OCI-LY1 (cell line): ENCODE measurements at regions not wholly inside any gene's neighbourhood (a gene's known extent, or its start where the extent isn't known, plus 50 kb on each side); places are given as distances from the start of the nearest gene placed in this dataset.

Source experiments
- H2AFZ ChIP-seq: fragments of 200-600 bp; sonication (generic), shearing (Covaris generic); 2 replicates; pipeline ENCODE4 v1.6.0; 2014; ENCODE audit warnings: antibody characterized with exemption, mild to moderate bottlenecking, low read length
- H3F3A ChIP-seq: fragments of 200-600 bp; sonication (generic), shearing (Covaris generic); 2 replicates; pipeline ENCODE4 v1.6.0; 2014; ENCODE audit warnings: mild to moderate bottlenecking, antibody characterized with exemption, low read length, moderate library complexity; ENCODE audit not compliant: insufficient read depth
- H3K27ac ChIP-seq: fragments of 200-600 bp; sonication (generic); 2 replicates; pipeline ENCODE4 v1.5.1; 2014; ENCODE audit warnings: low read length, mixed run types, mild to moderate bottlenecking, low read depth; ENCODE audit not compliant: poor library complexity, severe bottlenecking
- H3K27me3 ChIP-seq: fragments of 200-600 bp; sonication (generic); 2 replicates; pipeline ENCODE4 v1.6.0; 2014; ENCODE audit warnings: antibody characterized with exemption, mild to moderate bottlenecking, low read length, moderate library complexity; ENCODE audit not compliant: insufficient read depth
- H3K36me3 ChIP-seq: fragments of 200-600 bp; sonication (generic); 2 replicates; pipeline ENCODE4 v1.6.1; 2014; ENCODE audit warnings: mild to moderate bottlenecking, antibody characterized with exemption, low read length, moderate library complexity, mixed read lengths; ENCODE audit not compliant: insufficient read depth
- H3K4me1 ChIP-seq: fragments of 200-600 bp; sonication (generic); 2 replicates; pipeline ENCODE4 v1.5.1; 2014; ENCODE audit warnings: mild to moderate bottlenecking, low read length, moderate library complexity; ENCODE audit not compliant: insufficient read depth, severe bottlenecking
- H3K4me2 ChIP-seq: fragments of 200-600 bp; sonication (generic), shearing (Covaris generic); 2 replicates; pipeline ENCODE4 v1.6.1; 2014; ENCODE audit warnings: low read length
- H3K4me3 ChIP-seq: fragments of 200-600 bp; sonication (generic); 2 replicates; pipeline ENCODE4 v1.5.1; 2014; ENCODE audit warnings: low read length, low read depth, mild to moderate bottlenecking, mixed read lengths; ENCODE audit not compliant: poor library complexity, severe bottlenecking
- H3K79me2 ChIP-seq: fragments of 200-600 bp; shearing (Covaris generic); 2 replicates; pipeline ENCODE4 v1.6.1; 2016; ENCODE audit warnings: mixed run types, low read length, mixed read lengths; ENCODE audit not compliant: insufficient read depth
- H3K9ac ChIP-seq: fragments of 200-600 bp; sonication (generic), shearing (Covaris generic); 2 replicates; pipeline ENCODE4 v1.6.1; 2014; ENCODE audit warnings: mild to moderate bottlenecking, low read length, mixed read lengths
- H3K9me2 ChIP-seq: fragments of 200-600 bp; sonication (generic), shearing (Covaris generic); 2 replicates; pipeline ENCODE4 v1.6.1; 2014; ENCODE audit warnings: low read depth, mild to moderate bottlenecking, low read length, mixed read lengths
- H3K9me3 ChIP-seq: fragments of 200-600 bp; shearing (Covaris generic); 2 replicates; pipeline ENCODE4 v1.6.1; 2014; ENCODE audit warnings: low read length, mixed read lengths
- H4K20me1 ChIP-seq: fragments of 200-600 bp; sonication (generic), shearing (Covaris generic); 2 replicates; pipeline ENCODE4 v1.6.0; 2016; ENCODE audit warnings: mild to moderate bottlenecking, low read length; ENCODE audit not compliant: insufficient read depth
- CTCF ChIP-seq: fragments of 200-600 bp; sonication (generic), shearing (Covaris generic); IDR thresholded peaks from 2 replicates; pipeline ENCODE4 v1.5.1; 2017; ENCODE audit warnings: mild to moderate bottlenecking, antibody characterized with exemption, low read length, moderate library complexity, mixed read lengths
- EZH2 ChIP-seq: fragments of 200-600 bp; sonication (generic), shearing (Covaris generic); IDR thresholded peaks from 2 replicates; pipeline ENCODE4 v1.8.0; 2017; ENCODE audit warnings: borderline replicate concordance, mixed run types, mild to moderate bottlenecking, antibody characterized with exemption, low read length, moderate library complexity, mixed read lengths

DNA sequence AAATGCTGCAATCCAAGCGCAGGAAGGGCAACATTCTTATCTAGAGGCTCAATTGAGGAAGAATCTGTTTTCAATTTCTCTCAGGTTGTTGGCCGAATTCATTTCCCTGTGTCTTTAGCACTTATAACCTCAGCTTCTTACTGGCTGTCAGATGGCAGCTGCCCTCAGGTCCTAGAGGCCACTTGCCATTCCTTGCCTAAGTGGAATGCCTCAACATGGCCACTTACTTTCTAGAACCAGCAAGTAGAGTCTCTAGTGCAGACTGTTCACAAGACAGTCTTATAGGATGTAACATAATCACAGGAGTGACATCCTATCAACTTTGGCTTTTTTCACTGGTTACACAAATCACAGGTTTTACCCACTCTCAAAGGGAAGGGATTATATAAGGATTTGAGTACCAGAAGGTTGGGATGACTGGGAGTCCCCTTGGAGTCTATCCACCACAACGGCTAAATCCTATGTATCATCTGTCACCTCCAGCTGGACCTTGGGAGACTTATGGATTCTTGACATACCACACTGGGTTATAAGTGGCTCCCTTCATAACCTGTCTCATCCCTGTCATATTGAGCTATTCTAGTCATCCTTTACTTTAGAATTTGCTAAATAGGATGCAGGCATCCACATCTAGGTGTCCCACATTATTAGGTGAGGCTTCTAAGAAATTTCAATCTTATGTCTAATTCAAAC lies 297.9 kb upstream of the CTSO start:
- no peak for TF ChIP-seq CTCF
- no peak for TF ChIP-seq EZH2

GRCh38 chr4:156248917-156249316 lies 295.3 kb upstream of the CTSO start:
- H3F3A ChIP-seq, result no peaks in the 10 kb centered on the region
- no peak overlapping the region for H3K4me2 ChIP-seq
- no peak overlapping the region for H2AFZ ChIP-seq
- H3K27me3 ChIP-seq, result no peaks in the 10 kb centered on the region
- no peaks in the 10 kb centered on the region for H3K9me2 ChIP-seq
- H4K20me1 ChIP-seq, result no peaks in the 10 kb centered on the region
- no peak overlapping the region for H3K27ac ChIP-seq
- H3K36me3 ChIP-seq, result no peaks in the 10 kb centered on the region
- no peak overlapping the region for H3K4me3 ChIP-seq
- H3K79me2 ChIP-seq, result no peaks in the 10 kb centered on the region
- no peaks in the 10 kb centered on the region for H3K4me1 ChIP-seq
- no peak overlapping the region for H3K9ac ChIP-seq
- TF ChIP-seq CTCF (no peak), EZH2 (no peak)
- H3K9me3 ChIP-seq, result no peaks in the 10 kb centered on the region

More for the DNA sequence above, 297.9 kb upstream of the CTSO start:
- Histone ChIP-seq H3K79me2 (no peaks in the 10 kb centered on the region), H3K36me3 (no peaks in the 10 kb centered on the region), H3K9me3 (no peaks in the 10 kb centered on the region), H3K27me3 (no peaks in the 10 kb centered on the region), H3F3A (no peaks in the 10 kb centered on the region), H3K4me1 (no peaks in the 10 kb centered on the region), H3K4me3 (no peak overlapping the region), H2AFZ (no peak overlapping the region), H3K9me2 (no peaks in the 10 kb centered on the region), H3K9ac (no peak overlapping the region), H3K4me2 (no peak overlapping the region), H4K20me1 (no peaks in the 10 kb centered on the region), H3K27ac (no peak overlapping the region)

DNA sequence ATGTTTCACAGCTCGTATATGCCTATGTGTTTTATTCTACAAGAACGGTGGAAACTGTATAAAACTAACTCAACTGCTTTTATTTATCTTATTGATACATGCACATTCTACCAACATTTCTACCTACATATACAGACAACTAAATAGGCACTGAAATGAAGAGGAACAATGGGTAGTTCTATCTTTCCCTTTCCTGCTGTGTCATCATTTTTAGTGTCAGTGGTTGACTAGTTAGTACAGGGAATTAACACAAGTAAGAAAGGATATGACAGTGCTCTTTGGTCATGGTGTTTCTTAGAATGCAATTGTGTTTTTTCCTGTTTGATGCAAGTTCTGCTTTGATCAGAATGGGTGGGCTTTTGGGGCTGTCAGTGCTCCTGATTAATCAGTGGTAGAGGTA lies 293.8 kb upstream of the CTSO start:
- Histone ChIP-seq H3K36me3 (no peaks in the 10 kb centered on the region), H3K4me2 (no peak overlapping the region), H3K27ac (no peak overlapping the region), H2AFZ (no peak overlapping the region), H3K4me3 (no peak overlapping the region), H3K79me2 (no peaks in the 10 kb centered on the region), H4K20me1 (no peaks in the 10 kb centered on the region), H3K9me3 (no peaks in the 10 kb centered on the region), H3K9me2 (no peaks in the 10 kb centered on the region), H3F3A (no peaks in the 10 kb centered on the region), H3K27me3 (no peaks in the 10 kb centered on the region), H3K9ac (no peak overlapping the region), H3K4me1 (no peaks in the 10 kb centered on the region)
- no peak for TF ChIP-seq EZH2
- no peak for TF ChIP-seq CTCF
